Activated CD8-positive, alpha-beta T cell treated with anti-CD3 and anti-CD28 coated beads for 36 hours (primary cell): ENCODE measurements at regions not wholly inside any gene's neighbourhood (a gene's known extent, or its start where the extent isn't known, plus 50 kb on each side); places are given as distances from the start of the nearest gene placed in this dataset.

Experiments
- ATAC-seq: fragments of 200-7000 bp; cut with Tn5 transposase; one replicate; pipeline ENCODE4 v1.10.0; 2021; ENCODE audit warnings: mild to moderate bottlenecking, moderate library complexity
- CTCF ChIA-PET: fragments of 350-600 bp; sonication (Branson Sonifier 250); formaldehyde crosslinking; loops from one replicate; lab custom pipeline; 2021; ENCODE audit warnings: antibody characterized with exemption; lab: Charles Lee
- POLR2A ChIA-PET: fragments of 350-600 bp; sonication (Branson Sonifier 250); formaldehyde crosslinking; loops from one replicate; lab custom pipeline; 2021; ENCODE audit warnings: antibody characterized with exemption; lab: Charles Lee
- DNase-seq: peaks from one replicate; pipeline ENCODE4 v3.0.0-alpha.2; 2020
- H3K27ac Mint-ChIP-seq: one replicate; pipeline ENCODE4 v1.8.0; 2021; ENCODE audit warnings: mild to moderate bottlenecking, mixed read lengths
- H3K27me3 Mint-ChIP-seq: one replicate; pipeline ENCODE4 v1.8.0; 2021; ENCODE audit warnings: mixed read lengths
- H3K36me3 Mint-ChIP-seq: one replicate; pipeline ENCODE4 v1.8.0; 2021; ENCODE audit warnings: low read depth, mixed read lengths
- H3K4me1 Mint-ChIP-seq: one replicate; pipeline ENCODE4 v1.8.0; 2021; ENCODE audit warnings: low read depth, mixed read lengths
- H3K4me3 Mint-ChIP-seq: one replicate; pipeline ENCODE4 v1.8.0; 2021; ENCODE audit warnings: mild to moderate bottlenecking, moderate library complexity, mixed read lengths
- H3K9me3 Mint-ChIP-seq: one replicate; pipeline ENCODE4 v1.8.0; 2021; ENCODE audit warnings: mixed read lengths
- CTCF ChIP-seq: fragments of 200-600 bp; IDR thresholded peaks from one replicate; pipeline ENCODE4 v1.8.0; 2022; ENCODE audit warnings: antibody characterized with exemption, mild to moderate bottlenecking
- intact Hi-C: fragments of 100-400 bp; cut with micrococcal nuclease; formaldehyde crosslinking; loops from one replicate; pipeline ENCODE4 v1.10.0; 2022

- H3K36me3 Mint-ChIP-seq, result no peaks in the 10 kb centered on the region
Measured at GRCh38 chr6:150741633-150742200, 123.8 kb upstream of the MTHFD1L start.

GRCh38 chr6:150744522-150745260 is 120.8 kb upstream of the MTHFD1L start:
- POLR2A ChIA-PET, result no interaction called here
- ATAC-seq (no peak), DNase-seq (no peak)
- Mint-ChIP-seq H3K9me3 (no peaks in the 10 kb centered on the region), H3K36me3 (no peaks in the 10 kb centered on the region), H3K27me3 (peaks cover 3% of the 10 kb centered on the region), H3K4me1 (no peaks in the 10 kb centered on the region), H3K27ac (no peak overlapping the region), H3K4me3 (no peak overlapping the region)
- TF ChIP-seq CTCF, result no peak
- CTCF ChIA-PET, result interaction anchor here (0.8 to 1.2 kb wide), 3 partner anchors 38 to 349 kb away, joined by 3 to 4 read pairs (median 4); no protein-coding TSS in a partner anchor
- intact Hi-C loops, result loop anchor here (10.0 kb wide), 1 partner anchor 330 kb away; no protein-coding TSS in a partner anchor

More at GRCh38 chr6:150741633-150742200, 123.8 kb upstream of the MTHFD1L start:
- no peak overlapping the region for H3K27ac Mint-ChIP-seq
- peak; percentile 59 for TF ChIP-seq CTCF
- POLR2A ChIA-PET, result no interaction called here
- intact Hi-C loops, result loop anchor here (10.0 kb wide), 1 partner anchor 327 kb away; no protein-coding TSS in a partner anchor
- CTCF ChIA-PET, result interaction anchor here (0.9 to 1.8 kb wide), 6 partner anchors 8 to 323 kb away, joined by 3 to 14 read pairs (median 4); no protein-coding TSS in a partner anchor
- H3K4me3 Mint-ChIP-seq, result no peak overlapping the region
- H3K9me3 Mint-ChIP-seq, result no peaks in the 10 kb centered on the region
- DNase-seq (peak; percentile 41), ATAC-seq (no peak)
- H3K4me1 Mint-ChIP-seq, result no peaks in the 10 kb centered on the region
- H3K27me3 Mint-ChIP-seq, result no peaks in the 10 kb centered on the region

GRCh38 chr6:150745896-150746295 is 119.6 kb upstream of the MTHFD1L start:
- Mint-ChIP-seq H3K27ac (no peak overlapping the region), H3K36me3 (no peaks in the 10 kb centered on the region), H3K27me3 (peaks cover 3% of the 10 kb centered on the region), H3K4me3 (no peak overlapping the region), H3K4me1 (no peaks in the 10 kb centered on the region), H3K9me3 (no peaks in the 10 kb centered on the region)
- intact Hi-C loops, result loop anchor here (10.0 kb wide), 1 partner anchor 331 kb away; no protein-coding TSS in a partner anchor
- no peak for DNase-seq
- ATAC-seq, result no peak
- no peak for TF ChIP-seq CTCF
- POLR2A ChIA-PET, result no interaction called here
- CTCF ChIA-PET, result no interaction called here

- ChIA-PET POLR2A (interaction anchor here (0.7 kb wide), 1 partner anchor 279 kb away, joined by 3 read pairs; no protein-coding TSS in a partner anchor), CTCF (interaction anchor here (1.5 to 1.6 kb wide), 2 partner anchors 62 to 68 kb away, joined by 3 read pairs; no protein-coding TSS in a partner anchor)
- H3K9me3 Mint-ChIP-seq, result no peaks in the 10 kb centered on the region
- H3K36me3 Mint-ChIP-seq, result no peaks in the 10 kb centered on the region
- ATAC-seq (no peak), DNase-seq (no peak)
- H3K4me3 Mint-ChIP-seq, result no peak overlapping the region
- H3K27ac Mint-ChIP-seq, result no peak overlapping the region
- H3K27me3 Mint-ChIP-seq, result peaks cover 3% of the 10 kb centered on the region
- intact Hi-C loops, result loop anchor here (10.0 kb wide), 1 partner anchor 332 kb away; no protein-coding TSS in a partner anchor
- no peak for TF ChIP-seq CTCF
- no peaks in the 10 kb centered on the region for H3K4me1 Mint-ChIP-seq
Measured at GRCh38 chr6:150747155-150747554, 118.3 kb upstream of the MTHFD1L start.
